ENCODE measurements at regions not wholly inside any gene's neighbourhood (a gene's known extent, or its start where the extent isn't known, plus 50 kb on each side); places are given as distances from the start of the nearest gene placed in this dataset.
A peak's percentile ranks its signal among the peaks of the same experiment; 100 is the strongest.

DNA sequence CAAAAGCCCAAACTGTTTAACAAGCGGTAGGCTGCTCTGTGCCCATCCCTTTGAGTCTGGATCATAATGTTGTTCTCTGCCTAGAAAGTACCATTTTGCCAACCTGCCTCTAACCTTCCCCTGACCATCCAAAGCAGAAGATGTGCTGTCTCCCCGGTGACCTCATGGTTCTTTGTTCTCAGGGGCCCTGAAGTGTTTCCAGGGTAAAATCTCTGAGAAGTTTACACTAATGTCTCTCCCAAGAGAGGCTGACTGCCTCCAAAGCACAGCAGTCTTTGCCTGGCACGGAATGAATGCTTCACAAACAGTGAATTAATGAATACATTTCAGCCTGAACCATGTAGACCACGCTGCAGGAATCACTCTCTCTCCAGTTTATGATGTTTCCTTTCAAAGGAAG, 523.8 kb upstream of the CELF2 start:
- TF ChIP-seq, protein P1, sequence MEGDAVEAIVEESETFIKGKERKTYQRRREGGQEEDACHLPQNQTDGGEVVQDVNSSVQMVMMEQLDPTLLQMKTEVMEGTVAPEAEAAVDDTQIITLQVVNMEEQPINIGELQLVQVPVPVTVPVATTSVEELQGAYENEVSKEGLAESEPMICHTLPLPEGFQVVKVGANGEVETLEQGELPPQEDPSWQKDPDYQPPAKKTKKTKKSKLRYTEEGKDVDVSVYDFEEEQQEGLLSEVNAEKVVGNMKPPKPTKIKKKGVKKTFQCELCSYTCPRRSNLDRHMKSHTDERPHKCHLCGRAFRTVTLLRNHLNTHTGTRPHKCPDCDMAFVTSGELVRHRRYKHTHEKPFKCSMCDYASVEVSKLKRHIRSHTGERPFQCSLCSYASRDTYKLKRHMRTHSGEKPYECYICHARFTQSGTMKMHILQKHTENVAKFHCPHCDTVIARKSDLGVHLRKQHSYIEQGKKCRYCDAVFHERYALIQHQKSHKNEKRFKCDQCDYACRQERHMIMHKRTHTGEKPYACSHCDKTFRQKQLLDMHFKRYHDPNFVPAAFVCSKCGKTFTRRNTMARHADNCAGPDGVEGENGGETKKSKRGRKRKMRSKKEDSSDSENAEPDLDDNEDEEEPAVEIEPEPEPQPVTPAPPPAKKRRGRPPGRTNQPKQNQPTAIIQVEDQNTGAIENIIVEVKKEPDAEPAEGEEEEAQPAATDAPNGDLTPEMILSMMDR (IDR thresholded peaks at IDR 0.05; ENCODE audit: low read depth, low read length), result no peak
- ChIA-PET CTCF (no interaction called here), POLR2A (no interaction called here)
- H3K9me3 ChIP-seq (ENCODE audit: control insufficient read depth, insufficient read depth, low read length), result no peaks in the 10 kb centered on the region
- H3K27me3 ChIP-seq (ENCODE audit: control insufficient read depth, insufficient read depth, low read length), result no peaks in the 10 kb centered on the region
- no peak overlapping the region for H3K4me3 ChIP-seq (ENCODE audit: low read depth, low read length)
- H3K27ac ChIP-seq (ENCODE audit: low read depth, low read length), result no peak overlapping the region
- DNase-seq (ENCODE audit: low read depth, low spot score), result no peak

GRCh38 chr10:10497245-10497644, 520.4 kb upstream of the CELF2 start:
- H3K4me3 ChIP-seq (ENCODE audit: low read depth, low read length), result no peak overlapping the region
- CTCF ChIA-PET, result no interaction called here
- TF ChIP-seq, protein P1 (IDR thresholded peaks at IDR 0.05; ENCODE audit: low read depth, low read length), result no peak
- POLR2A ChIA-PET, result no interaction called here
- H3K27me3 ChIP-seq (ENCODE audit: control insufficient read depth, insufficient read depth, low read length), result no peaks in the 10 kb centered on the region
- no peak for DNase-seq (ENCODE audit: low read depth, low spot score)
- no peak overlapping the region for H3K27ac ChIP-seq (ENCODE audit: low read depth, low read length)
- H3K9me3 ChIP-seq (ENCODE audit: control insufficient read depth, insufficient read depth, low read length), result no peaks in the 10 kb centered on the region

GRCh38 chr10:10498781-10499180, 518.9 kb upstream of the CELF2 start:
- CTCF ChIA-PET, result no interaction called here
- Histone ChIP-seq H3K9me3 (ENCODE audit: control insufficient read depth, insufficient read depth, low read length) (no peaks in the 10 kb centered on the region), H3K27me3 (ENCODE audit: control insufficient read depth, insufficient read depth, low read length) (no peaks in the 10 kb centered on the region), H3K27ac (ENCODE audit: low read depth, low read length) (no peak overlapping the region), H3K4me3 (ENCODE audit: low read depth, low read length) (no peak overlapping the region)
- DNase-seq (ENCODE audit: low read depth, low spot score), result no peak
- POLR2A ChIA-PET, result interaction anchor here (0.7 kb wide), 1 partner anchor 516 kb away, joined by 3 read pairs; no protein-coding TSS in a partner anchor
- TF ChIP-seq, protein P1 (IDR thresholded peaks at IDR 0.05; ENCODE audit: low read depth, low read length), result no peak

DNA sequence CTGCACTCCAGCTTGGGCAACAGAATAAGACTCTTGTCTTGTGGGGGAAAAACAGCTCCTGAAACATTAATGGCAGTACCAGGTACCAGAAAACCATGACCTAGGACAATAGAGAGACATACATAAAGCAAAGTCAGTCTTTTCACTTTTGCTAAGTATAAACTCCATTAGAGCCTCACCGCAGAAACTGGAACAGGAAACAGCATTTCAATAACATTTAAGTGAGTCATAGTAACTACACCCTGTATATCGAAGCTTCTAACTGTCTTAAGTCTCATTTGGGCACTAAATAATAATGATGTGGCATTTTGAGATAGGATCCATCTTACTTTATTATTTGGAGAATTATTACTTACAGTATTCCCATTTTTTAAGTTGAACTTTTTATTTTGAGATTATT, 517.8 kb upstream of the CELF2 start:
- no peaks in the 10 kb centered on the region for H3K9me3 ChIP-seq (ENCODE audit: control insufficient read depth, insufficient read depth, low read length)
- no peak for DNase-seq (ENCODE audit: low read depth, low spot score)
- H3K4me3 ChIP-seq (ENCODE audit: low read depth, low read length), result no peak overlapping the region
- TF ChIP-seq, protein P1 (IDR thresholded peaks at IDR 0.05; ENCODE audit: low read depth, low read length), result no peak
- CTCF ChIA-PET, result no interaction called here
- POLR2A ChIA-PET, result no interaction called here
- no peaks in the 10 kb centered on the region for H3K27me3 ChIP-seq (ENCODE audit: control insufficient read depth, insufficient read depth, low read length)
- peak overlapping the region; percentile 13 for H3K27ac ChIP-seq (ENCODE audit: low read depth, low read length)

- no peak overlapping the region for H3K27ac ChIP-seq (ENCODE audit: low read depth, low read length)
- CTCF ChIA-PET, result no interaction called here
- peak; percentile 52 for DNase-seq (ENCODE audit: low read depth, low spot score)
These were observed 516.7 kb upstream of the CELF2 start for GRCh38 chr10:10500937-10501336.

More at GRCh38 chr10:10500937-10501336, 516.7 kb upstream of the CELF2 start:
- Histone ChIP-seq H3K4me3 (ENCODE audit: low read depth, low read length) (no peak overlapping the region), H3K27me3 (ENCODE audit: control insufficient read depth, insufficient read depth, low read length) (no peaks in the 10 kb centered on the region), H3K9me3 (ENCODE audit: control insufficient read depth, insufficient read depth, low read length) (no peaks in the 10 kb centered on the region)
- TF ChIP-seq, protein P1 (IDR thresholded peaks at IDR 0.05; ENCODE audit: low read depth, low read length), result no peak
- POLR2A ChIA-PET, result no interaction called here

Data from AG04450 (cell line).